IMR-90 (cell line): ENCODE measurements at regions not wholly inside any gene's neighbourhood (a gene's known extent, or its start where the extent isn't known, plus 50 kb on each side); places are given as distances from the start of the nearest gene placed in this dataset.

Source experiments
- BHLHE40 ChIP-seq: fragments of 150-350 bp; IDR thresholded peaks from 2 replicates; pipeline ENCODE4 v1.6.1; 2016; ENCODE audit warnings: mild to moderate bottlenecking, low read depth, low read length
- CEBPB ChIP-seq: IDR thresholded peaks from 2 replicates; pipeline ENCODE4 v1.6.1; 2012; ENCODE audit warnings: low read depth, low read length, improper control_type of control experiment
- FOS ChIP-seq: fragments of 150-350 bp; IDR thresholded peaks from 2 replicates; pipeline ENCODE4 v1.6.1; 2016; ENCODE audit warnings: low read depth, low read length
- MAFK ChIP-seq: IDR thresholded peaks from 2 replicates; pipeline ENCODE4 v1.6.1; 2012; ENCODE audit warnings: low read depth, low read length, improper control_type of control experiment
- POLR2A ChIP-seq: IDR thresholded peaks from 2 replicates; pipeline ENCODE4 v1.6.1; 2012; ENCODE audit warnings: mild to moderate bottlenecking, low read depth, low read length
- RAD21 ChIP-seq: IDR thresholded peaks from 2 replicates; pipeline ENCODE4 v1.6.1; 2012; ENCODE audit warnings: low read length, improper control_type of control experiment
- RFX5 ChIP-seq: IDR thresholded peaks from 2 replicates; pipeline ENCODE4 v1.8.0; 2012; ENCODE audit warnings: low read depth, mild to moderate bottlenecking, low read length, moderate library complexity
- TF ChIP-seq, protein P1 (sequence below): conservative IDR thresholded peaks from 2 replicates; pipeline ENCODE4 v1.5.1; 2012; ENCODE audit warnings: mild to moderate bottlenecking, low read depth, low read length, improper control_type of control experiment
- TF ChIP-seq, protein P2 (sequence below): fragments of 150-350 bp; IDR thresholded peaks from 2 replicates; pipeline ENCODE4 v1.6.1; 2017; ENCODE audit warnings: mild to moderate bottlenecking, antibody characterized with exemption, low read length, low read depth

DNA sequence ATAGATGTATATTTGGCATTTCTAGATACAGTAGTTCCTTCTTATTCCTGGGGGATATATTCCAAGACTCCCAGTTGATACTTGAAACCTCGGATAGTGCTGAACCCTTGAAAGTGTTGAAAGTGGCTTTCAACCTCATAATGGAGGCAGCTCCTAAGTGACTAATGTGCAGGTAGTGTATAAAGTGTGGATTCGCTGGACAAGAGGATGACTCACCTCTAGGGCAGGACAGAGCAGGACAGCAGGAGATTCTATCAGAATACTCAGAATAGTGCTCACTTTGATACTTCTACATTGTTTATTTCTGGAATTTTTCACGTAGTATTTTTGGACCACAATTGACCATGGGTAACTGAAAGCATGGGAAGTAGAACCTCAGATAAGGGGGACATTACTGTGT lies 1138.9 kb upstream of the WWC1 start:
- TF ChIP-seq, protein P1, sequence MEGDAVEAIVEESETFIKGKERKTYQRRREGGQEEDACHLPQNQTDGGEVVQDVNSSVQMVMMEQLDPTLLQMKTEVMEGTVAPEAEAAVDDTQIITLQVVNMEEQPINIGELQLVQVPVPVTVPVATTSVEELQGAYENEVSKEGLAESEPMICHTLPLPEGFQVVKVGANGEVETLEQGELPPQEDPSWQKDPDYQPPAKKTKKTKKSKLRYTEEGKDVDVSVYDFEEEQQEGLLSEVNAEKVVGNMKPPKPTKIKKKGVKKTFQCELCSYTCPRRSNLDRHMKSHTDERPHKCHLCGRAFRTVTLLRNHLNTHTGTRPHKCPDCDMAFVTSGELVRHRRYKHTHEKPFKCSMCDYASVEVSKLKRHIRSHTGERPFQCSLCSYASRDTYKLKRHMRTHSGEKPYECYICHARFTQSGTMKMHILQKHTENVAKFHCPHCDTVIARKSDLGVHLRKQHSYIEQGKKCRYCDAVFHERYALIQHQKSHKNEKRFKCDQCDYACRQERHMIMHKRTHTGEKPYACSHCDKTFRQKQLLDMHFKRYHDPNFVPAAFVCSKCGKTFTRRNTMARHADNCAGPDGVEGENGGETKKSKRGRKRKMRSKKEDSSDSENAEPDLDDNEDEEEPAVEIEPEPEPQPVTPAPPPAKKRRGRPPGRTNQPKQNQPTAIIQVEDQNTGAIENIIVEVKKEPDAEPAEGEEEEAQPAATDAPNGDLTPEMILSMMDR: no peak
- no peak for TF ChIP-seq POLR2A
- no peak for TF ChIP-seq FOS
- TF ChIP-seq, protein P2, sequence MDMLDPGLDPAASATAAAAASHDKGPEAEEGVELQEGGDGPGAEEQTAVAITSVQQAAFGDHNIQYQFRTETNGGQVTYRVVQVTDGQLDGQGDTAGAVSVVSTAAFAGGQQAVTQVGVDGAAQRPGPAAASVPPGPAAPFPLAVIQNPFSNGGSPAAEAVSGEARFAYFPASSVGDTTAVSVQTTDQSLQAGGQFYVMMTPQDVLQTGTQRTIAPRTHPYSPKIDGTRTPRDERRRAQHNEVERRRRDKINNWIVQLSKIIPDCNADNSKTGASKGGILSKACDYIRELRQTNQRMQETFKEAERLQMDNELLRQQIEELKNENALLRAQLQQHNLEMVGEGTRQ: no peak
- TF ChIP-seq MAFK: no peak
- no peak for TF ChIP-seq RAD21
- no peak for TF ChIP-seq RFX5
- no peak for TF ChIP-seq BHLHE40
- no peak for TF ChIP-seq CEBPB
